A549 (cell line): ENCODE measurements at regions not wholly inside any gene's neighbourhood (a gene's known extent, or its start where the extent isn't known, plus 50 kb on each side); places are given as distances from the start of the nearest gene placed in this dataset.

Experiments used
- ATAC-seq, 2 experiments: fragments of 200-7000 bp in 1 of 2; fragments of >200 bp in 1 of 2; cut with Nextera tagmentation in 1 of 2; cut with Tn5 transposase in 1 of 2; 3 replicates each; pipeline versions ENCODE4 v1.8.0 to v1.9.1; 2018 to 2020; ENCODE audit warnings: mild to moderate bottlenecking in 1 of 2, moderate library complexity in 1 of 2
- CTCF ChIA-PET: fragments of 300-600 bp; sonication (Branson Sonifier 250); formaldehyde crosslinking; extraction: SDS; loops from one replicate; lab custom pipeline; 2021; ENCODE audit warnings: antibody characterized with exemption, inconsistent platforms; lab: Yijun Ruan, JAX
- POLR2A ChIA-PET: fragments of 350-600 bp; formaldehyde crosslinking; extraction: SDS; loops from one replicate; lab custom pipeline; 2021; ENCODE audit warnings: antibody characterized with exemption, inconsistent platforms; lab: Yijun Ruan, JAX
- DNase-seq, 2 experiments: peaks; one replicate each; pipeline versions ENCODE4 v3.0.0 to v3.0.0-alpha.2; 2011 to 2016; ENCODE audit warnings: low read depth in 1 of 2, low spot score in 1 of 2
- FAIRE-seq: peaks from 2 replicates; lab custom pipeline; 2011; peaks lifted over from hg19 to GRCh38; lab: Jason Lieb, UNC
- H3K27ac ChIP-seq, 2 experiments: fragments of >200 bp; sonication (Bioruptor Twin); formaldehyde crosslinking; 3 replicates each; pipeline ENCODE4 v1.5.1; 2016 to 2017
- H3K4me1 ChIP-seq: fragments of >200 bp; sonication (Bioruptor Twin); formaldehyde crosslinking; 3 replicates; pipeline ENCODE4 v1.6.1; 2016
- H3K4me2 ChIP-seq: fragments of >200 bp; sonication (Bioruptor Twin); formaldehyde crosslinking; 3 replicates; pipeline ENCODE4 v1.6.1; 2016
- H3K4me3 ChIP-seq: fragments of >200 bp; sonication (Bioruptor Twin); formaldehyde crosslinking; 3 replicates; pipeline ENCODE4 v1.5.1; 2016
- H3K9me3 ChIP-seq: fragments of >200 bp; sonication (Bioruptor Twin); formaldehyde crosslinking; 3 replicates; pipeline ENCODE4 v1.6.1; 2016
- BCL3 ChIP-seq: fragments of >200 bp; sonication (Bioruptor Twin); formaldehyde crosslinking; IDR thresholded peaks from 3 replicates; pipeline ENCODE4 v1.6.1; 2016
- CBX2 ChIP-seq: fragments of 200-600 bp; sonication (generic); IDR thresholded peaks from 2 replicates; pipeline ENCODE4 v1.6.1; 2016; ENCODE audit warnings: low read depth, mild to moderate bottlenecking, borderline replicate concordance
- CHD2 ChIP-seq: fragments of 150-350 bp; IDR thresholded peaks from 2 replicates; pipeline ENCODE4 v1.6.1; 2014; ENCODE audit warnings: low read length; ENCODE audit not compliant: partially characterized antibody
- ELK1 ChIP-seq: fragments of 150-350 bp; IDR thresholded peaks from 2 replicates; pipeline ENCODE4 v1.6.1; 2014; ENCODE audit warnings: low read depth, mild to moderate bottlenecking, low read length
- FOSL2 ChIP-seq, 2 experiments: fragments of 450-650 bp in 1 of 2; fragments of >200 bp in 1 of 2; sonication (Bioruptor Twin) in 1 of 2; formaldehyde crosslinking; IDR thresholded peaks; 2 replicates each; pipeline versions ENCODE4 v1.5.0 to v1.6.1; 2016 to 2020; ENCODE audit warnings: mild to moderate bottlenecking in 1 of 2, moderate library complexity in 1 of 2
- GATA3 ChIP-seq: IDR thresholded peaks from 2 replicates; pipeline ENCODE4 v1.6.1; 2012; ENCODE audit warnings: borderline replicate concordance
- HEYL ChIP-seq: fragments of 250-450 bp; sonication (Bioruptor Pico); IDR thresholded peaks from 2 replicates; pipeline ENCODE4 v1.8.0; 2021; ENCODE audit warnings: mild to moderate bottlenecking, moderate library complexity
- HOXB13 ChIP-seq: fragments of 250-450 bp; sonication (Bioruptor Pico); IDR thresholded peaks from 2 replicates; pipeline ENCODE4 v1.5.0; 2020; ENCODE audit warnings: low read depth, mild to moderate bottlenecking, moderate library complexity
- JUN ChIP-seq, 2 experiments: fragments of >200 bp; sonication (Bioruptor Twin); formaldehyde crosslinking; IDR thresholded peaks; 2 replicates in 1 of 2; 3 replicates in 1 of 2; pipeline ENCODE4 v1.6.1; 2016 to 2017
- JUNB ChIP-seq: fragments of >200 bp; sonication (Bioruptor Twin); formaldehyde crosslinking; IDR thresholded peaks from 2 replicates; pipeline ENCODE4 v1.6.1; 2016
- KDM5A ChIP-seq: fragments of 200-600 bp; sonication (generic); IDR thresholded peaks from 2 replicates; pipeline ENCODE4 v1.6.1; 2016; ENCODE audit warnings: antibody characterized with exemption, mild to moderate bottlenecking
- MAZ ChIP-seq: fragments of 150-350 bp; IDR thresholded peaks from 2 replicates; pipeline ENCODE4 v1.6.1; 2014; ENCODE audit warnings: antibody characterized with exemption, low read depth, low read length, borderline replicate concordance
- MYC ChIP-seq: IDR thresholded peaks from 2 replicates; pipeline ENCODE4 v1.6.1; 2012; ENCODE audit warnings: mild to moderate bottlenecking, inconsistent platforms, low read length, improper control_type of control experiment, borderline replicate concordance
- NR3C1 ChIP-seq: fragments of >200 bp; sonication (Bioruptor Twin); formaldehyde crosslinking; IDR thresholded peaks from 3 replicates; pipeline ENCODE4 v1.6.1; 2017
- PHF8 ChIP-seq: fragments of 200-600 bp; sonication (generic); IDR thresholded peaks from 2 replicates; pipeline ENCODE4 v1.6.1; 2016; ENCODE audit warnings: low read depth, mild to moderate bottlenecking, antibody characterized with exemption, moderate library complexity, borderline replicate concordance
- POLR2AphosphoS2 ChIP-seq: conservative IDR thresholded peaks from 2 replicates; pipeline ENCODE4 v1.6.1; 2012; ENCODE audit warnings: low read length, improper control_type of control experiment, inconsistent platforms
- RCOR1 ChIP-seq: fragments of 150-350 bp; IDR thresholded peaks from 2 replicates; pipeline ENCODE4 v1.6.1; 2014; ENCODE audit warnings: antibody characterized with exemption, low read length, low read depth
- REST ChIP-seq: fragments of 200-600 bp; sonication (generic); IDR thresholded peaks from 2 replicates; pipeline ENCODE4 v1.6.1; 2016; ENCODE audit warnings: antibody characterized with exemption, mild to moderate bottlenecking, moderate library complexity
- SMC3 ChIP-seq: fragments of >200 bp; sonication (Bioruptor Twin); formaldehyde crosslinking; IDR thresholded peaks from 3 replicates; pipeline ENCODE4 v1.6.1; 2018; ENCODE audit warnings: inconsistent platforms
- SREBF2 ChIP-seq: fragments of 450-650 bp; IDR thresholded peaks from 2 replicates; pipeline ENCODE4 v1.6.1; 2014; ENCODE audit warnings: mild to moderate bottlenecking, moderate library complexity
- ZC3H11A ChIP-seq: fragments of 450-650 bp; IDR thresholded peaks from 2 replicates; pipeline ENCODE4 v1.6.1; 2014; ENCODE audit warnings: antibody characterized with exemption, mild to moderate bottlenecking
- WGBS: methylation state at CpG from one replicate; pipeline ENCODE4 v1.1.6; 2017; ENCODE audit errors: missing lambda C conversion rate; 5-methylcytosine and 5-hydroxymethylcytosine counted together

- ATAC-seq = no peak
- Histone ChIP-seq H3K9me3 (no peaks in the 10 kb centered on the region), H3K4me1 (no peaks in the 10 kb centered on the region), H3K27ac (no peak overlapping the region), H3K4me2 (no peak overlapping the region), H3K4me3 (no peak overlapping the region)
- WGBS = 45% methylated on average over 4 of the region's 4 CpGs
- ChIA-PET POLR2A (no interaction called here), CTCF (no interaction called here)
- no peak for TF ChIP-seq FOSL2 (IDR thresholded peaks at IDR 0.05)
- TF ChIP-seq FOSL2 (CRISPR knock-in tag; IDR thresholded peaks at IDR 0.05) = no peak
- TF ChIP-seq SMC3 = no peak
- no peak for TF ChIP-seq CBX2
- TF ChIP-seq RCOR1 = no peak
- TF ChIP-seq BCL3 = no peak
- no peak for TF ChIP-seq MYC
- TF ChIP-seq MAZ = no peak
- TF ChIP-seq NR3C1 = no peak
- TF ChIP-seq PHF8 = no peak
- no peak for TF ChIP-seq ELK1
- no peak for TF ChIP-seq CHD2
- no peak for TF ChIP-seq JUNB
- TF ChIP-seq GATA3 = no peak
- TF ChIP-seq HOXB13 = no peak
- TF ChIP-seq JUN (IDR thresholded peaks at IDR 0.05) = no peak
- TF ChIP-seq KDM5A = no peak
- no peak for TF ChIP-seq ZC3H11A
- TF ChIP-seq POLR2AphosphoS2 = no peak
- FAIRE-seq = no peak
- DNase-seq = no peak
Measured at GRCh38 chr7:24434972-24435371, 138.3 kb upstream of the PALS2 start.

DNA sequence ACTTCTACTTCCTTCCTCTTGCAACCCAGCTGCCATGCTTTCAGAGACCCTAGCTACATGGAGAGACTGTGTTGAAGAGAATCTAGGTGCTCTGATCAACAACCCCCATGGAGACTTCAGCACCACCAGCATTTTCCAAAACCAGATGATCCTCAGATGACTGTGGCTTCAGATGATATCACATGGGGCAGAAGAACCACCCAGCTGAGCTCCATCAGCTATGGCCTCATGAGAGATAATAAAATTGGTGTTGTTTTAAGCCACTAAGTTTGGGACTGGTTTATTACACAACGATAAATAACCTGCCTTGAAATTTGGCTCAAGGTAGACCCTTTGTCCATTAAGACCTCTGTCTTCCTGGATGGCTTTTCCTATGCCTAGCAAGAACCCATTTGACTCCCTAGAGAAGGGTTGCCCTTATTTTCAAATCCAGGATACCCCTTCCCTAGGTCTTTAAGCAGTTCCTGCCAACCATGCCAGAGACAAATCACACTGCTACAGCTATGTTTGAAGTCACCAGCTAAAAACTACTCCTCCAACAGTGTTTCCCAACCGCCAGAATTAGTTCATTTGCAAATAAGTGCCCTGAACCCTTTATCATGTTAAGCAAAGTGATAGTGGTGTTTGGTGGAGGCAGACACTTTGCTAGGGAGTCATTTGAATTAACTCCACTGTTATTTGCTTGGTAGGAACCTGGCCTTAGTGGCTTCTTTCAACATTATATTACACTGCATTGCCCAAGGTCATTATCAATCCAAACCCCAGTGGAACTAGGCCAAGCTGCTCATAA is 136.9 kb upstream of the PALS2 start:
- CTCF ChIA-PET = interaction anchor here (0.6 to 1.5 kb wide), 4 partner anchors 28 to 633 kb away, joined by 3 read pairs; no protein-coding TSS in a partner anchor
- 35% methylated on average over 2 of the region's 2 CpGs for WGBS

More for the DNA sequence above, 136.9 kb upstream of the PALS2 start:
- no peaks in the 10 kb centered on the region for H3K4me1 ChIP-seq
- ATAC-seq (no peak), FAIRE-seq (no peak), DNase-seq (no peak)
- TF ChIP-seq REST = no peak
- TF ChIP-seq GATA3 = no peak
- no peak for TF ChIP-seq HEYL
- no peak for TF ChIP-seq SREBF2
- no peak for TF ChIP-seq POLR2AphosphoS2
- no peak for TF ChIP-seq CHD2
- no peak overlapping the region for H3K4me2 ChIP-seq
- H3K27ac ChIP-seq = no peak overlapping the region
- no peaks in the 10 kb centered on the region for H3K9me3 ChIP-seq
- no peak overlapping the region for H3K4me3 ChIP-seq
- POLR2A ChIA-PET = no interaction called here
